ENCODE measurements at regions not wholly inside any gene's neighbourhood (a gene's known extent, or its start where the extent isn't known, plus 50 kb on each side); places are given as distances from the start of the nearest gene placed in this dataset.

- no TSS peak for BruUV-seq (replicated peaks)
- Histone ChIP-seq H3K9ac (ENCODE audit: low read depth, low read length) (no peak overlapping the region), H2AFZ (replicated peaks; ENCODE audit: low read length, poor library complexity) (no peak overlapping the region), H3K27ac (ENCODE audit: insufficient read depth, low read length) (no peak overlapping the region), H2BK20ac (ENCODE audit: low read depth, low read length) (no peak overlapping the region), H2BK120ac (ENCODE audit: low read depth, low read length) (no peak overlapping the region), H3K27me3 (ENCODE audit: control insufficient read depth, insufficient read depth, low read length) (no peaks in the 10 kb centered on the region), H3K4me3 (ENCODE audit: insufficient read depth, low read depth, low read length) (no peak overlapping the region), H3K9me1 (ENCODE audit: insufficient read depth, low read length) (no peaks in the 10 kb centered on the region), H4K20me1 (ENCODE audit: insufficient read depth, low read length) (no peaks in the 10 kb centered on the region), H2AK5ac (ENCODE audit: low read depth, low read length) (no peak overlapping the region), H2BK15ac (ENCODE audit: low read depth, low read length) (no peak overlapping the region), H3K4me1 (ENCODE audit: control insufficient read depth, insufficient read depth, low read length) (no peaks in the 10 kb centered on the region), H4K8ac (ENCODE audit: low read depth in 2 of 2, low read length in 2 of 2) (no peak overlapping the region), H3K4me2 (ENCODE audit: low read depth, low read length) (no peak overlapping the region), H4K5ac (ENCODE audit: low read depth, low read length) (no peak overlapping the region), H3K4ac (ENCODE audit: low read depth, low read length) (no peak overlapping the region), H3K9me3 (ENCODE audit: control insufficient read depth, insufficient read depth, low read length) (peaks cover 5% of the 10 kb centered on the region), H3K23ac (ENCODE audit: low read depth, low read length) (no peak overlapping the region), H2BK5ac (ENCODE audit: low read depth, low read length, poor library complexity, severe bottlenecking) (no peak overlapping the region), H4K91ac (ENCODE audit: insufficient read depth, low read depth, low read length) (no peak overlapping the region), H3K18ac (ENCODE audit: low read depth, low read length) (no peak overlapping the region), H2AK9ac (replicated peaks; ENCODE audit: low read depth, low read length, poor library complexity) (no peak overlapping the region), H3K36me3 (ENCODE audit: control insufficient read depth, insufficient read depth, low read length) (no peaks in the 10 kb centered on the region), H3K79me1 (ENCODE audit: low read depth in 1 of 2, low read length in 2 of 2) (no peaks in the 10 kb centered on the region), H3K56ac (ENCODE audit: extremely low read depth, insufficient read depth, low read length) (no peak overlapping the region), H3K14ac (replicated peaks; ENCODE audit: low read depth, low read length) (no peak overlapping the region)
- CTCF ChIA-PET: no interaction called here
- ATAC-seq (ENCODE audit: low read depth) (no peak), DNase-seq (no peak)
- WGBS, 2 experiments (ENCODE audit: extremely low coverage in 2 of 2, insufficient read length in 1 of 2): no CpG with 5 or more reads among the region's 1 CpG
- TF ChIP-seq FOS (IDR thresholded peaks at IDR 0.05; ENCODE audit: low read depth, low read length): no peak
- TF ChIP-seq POLR2A (IDR thresholded peaks at IDR 0.05; ENCODE audit: low read depth, low read length): no peak
- no peak for TF ChIP-seq RFX5 (IDR thresholded peaks at IDR 0.05; ENCODE audit: low read depth, low read length)
- TF ChIP-seq MAZ (IDR thresholded peaks at IDR 0.05; ENCODE audit: borderline replicate concordance, low read depth, low read length): no peak
- TF ChIP-seq CEBPB (IDR thresholded peaks at IDR 0.05; ENCODE audit: low read depth, low read length): no peak
- dilution Hi-C loops (cut with HindIII; ENCODE audit: low sequenced_read_pairs, unreplicated experiment) (no loop called here), intact Hi-C loops (cut with micrococcal nuclease) (no loop called here), in situ Hi-C loops (cut with MboI; ENCODE audit: low sequenced_read_pairs) (no loop called here)
- POLR2A ChIA-PET (ENCODE audit: unreplicated experiment): no interaction called here
Observed at GRCh38 chr4:179001918-179002317, 1559.7 kb upstream of the AGA start.

Data from IMR-90 (cell line).